MCF 10A (cell line): ENCODE measurements at regions not wholly inside any gene's neighbourhood (a gene's known extent, or its start where the extent isn't known, plus 50 kb on each side); places are given as distances from the start of the nearest gene placed in this dataset.

Experiments
- BruUV-seq: library from RNA; stranded (reverse); fragments of 400-500 nt; replicated peaks from 2 replicates; lab custom pipeline; 2021; lab: Mats Ljungman, UMichigan
- CTCF ChIA-PET: fragments of 300-600 bp; sonication (Branson Sonifier 250); formaldehyde crosslinking; extraction: SDS; loops from one replicate; lab custom pipeline; 2021; ENCODE audit warnings: antibody characterized with exemption, inconsistent platforms; lab: Yijun Ruan, JAX
- POLR2A ChIA-PET: fragments of 300-600, 350-650 bp; sonication (Branson Sonifier 250); formaldehyde crosslinking; extraction: SDS; loops from one replicate; lab custom pipeline; 2020; ENCODE audit warnings: antibody characterized with exemption, inconsistent platforms; lab: Yijun Ruan, JAX
- DNase-seq: peaks from one replicate; pipeline ENCODE4 v3.0.0-alpha.2; 2018; ENCODE audit not compliant: unreplicated experiment
- H3K27ac Mint-ChIP-seq: one replicate; pipeline ENCODE4 v1.8.0; 2022; ENCODE audit warnings: mild to moderate bottlenecking, low read depth, mixed read lengths; ENCODE audit not compliant: unreplicated experiment
- H3K27me3 Mint-ChIP-seq: one replicate; pipeline ENCODE4 v1.8.0; 2022; ENCODE audit warnings: mixed read lengths; ENCODE audit not compliant: insufficient read depth, unreplicated experiment
- H3K36me3 Mint-ChIP-seq: one replicate; pipeline ENCODE4 v1.8.0; 2022; ENCODE audit warnings: mild to moderate bottlenecking, moderate library complexity, mixed read lengths; ENCODE audit not compliant: insufficient read depth, unreplicated experiment
- H3K4me1 Mint-ChIP-seq: one replicate; pipeline ENCODE4 v1.8.0; 2022; ENCODE audit warnings: mixed read lengths; ENCODE audit not compliant: insufficient read depth, unreplicated experiment
- H3K4me3 Mint-ChIP-seq: one replicate; pipeline ENCODE4 v1.8.0; 2022; ENCODE audit warnings: mild to moderate bottlenecking, moderate library complexity, mixed read lengths; ENCODE audit not compliant: unreplicated experiment
- H3K9me3 Mint-ChIP-seq: one replicate; pipeline ENCODE4 v1.8.0; 2022; ENCODE audit warnings: mixed read lengths; ENCODE audit not compliant: unreplicated experiment
- intact Hi-C: fragments of 100-400 bp; cut with micrococcal nuclease; formaldehyde crosslinking; loops from 2 replicates; pipeline ENCODE4 v1.14.1; 2022
- TF ChIP-seq, protein P1 (sequence below): fragments of 200-600 bp; IDR thresholded peaks from one replicate; pipeline ENCODE4 v1.8.0; 2022; ENCODE audit warnings: antibody characterized with exemption, mild to moderate bottlenecking; ENCODE audit not compliant: unreplicated experiment

GRCh38 chr5:18357486-18357885 is 723.2 kb downstream of the TAF11L14 start:
- POLR2A ChIA-PET: no interaction called here

GRCh38 chr5:18366234-18366633 is 732.0 kb downstream of the TAF11L14 start:
- ChIA-PET CTCF (no interaction called here), POLR2A (no interaction called here)
- intact Hi-C loops: no loop called here
- no peak overlapping the region for H3K27ac Mint-ChIP-seq
- no peak overlapping the region for H3K4me3 Mint-ChIP-seq
- TF ChIP-seq, protein P1, sequence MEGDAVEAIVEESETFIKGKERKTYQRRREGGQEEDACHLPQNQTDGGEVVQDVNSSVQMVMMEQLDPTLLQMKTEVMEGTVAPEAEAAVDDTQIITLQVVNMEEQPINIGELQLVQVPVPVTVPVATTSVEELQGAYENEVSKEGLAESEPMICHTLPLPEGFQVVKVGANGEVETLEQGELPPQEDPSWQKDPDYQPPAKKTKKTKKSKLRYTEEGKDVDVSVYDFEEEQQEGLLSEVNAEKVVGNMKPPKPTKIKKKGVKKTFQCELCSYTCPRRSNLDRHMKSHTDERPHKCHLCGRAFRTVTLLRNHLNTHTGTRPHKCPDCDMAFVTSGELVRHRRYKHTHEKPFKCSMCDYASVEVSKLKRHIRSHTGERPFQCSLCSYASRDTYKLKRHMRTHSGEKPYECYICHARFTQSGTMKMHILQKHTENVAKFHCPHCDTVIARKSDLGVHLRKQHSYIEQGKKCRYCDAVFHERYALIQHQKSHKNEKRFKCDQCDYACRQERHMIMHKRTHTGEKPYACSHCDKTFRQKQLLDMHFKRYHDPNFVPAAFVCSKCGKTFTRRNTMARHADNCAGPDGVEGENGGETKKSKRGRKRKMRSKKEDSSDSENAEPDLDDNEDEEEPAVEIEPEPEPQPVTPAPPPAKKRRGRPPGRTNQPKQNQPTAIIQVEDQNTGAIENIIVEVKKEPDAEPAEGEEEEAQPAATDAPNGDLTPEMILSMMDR: no peak
- H3K27me3 Mint-ChIP-seq: no peaks in the 10 kb centered on the region
- H3K4me1 Mint-ChIP-seq: no peaks in the 10 kb centered on the region
- H3K9me3 Mint-ChIP-seq: no peaks in the 10 kb centered on the region
- H3K36me3 Mint-ChIP-seq: no peaks in the 10 kb centered on the region
- BruUV-seq: no TSS peak
- no peak for DNase-seq

More at GRCh38 chr5:18357486-18357885, 723.2 kb downstream of the TAF11L14 start:
- Mint-ChIP-seq H3K27ac (no peak overlapping the region), H3K9me3 (no peaks in the 10 kb centered on the region), H3K36me3 (no peaks in the 10 kb centered on the region), H3K4me3 (no peak overlapping the region), H3K4me1 (no peaks in the 10 kb centered on the region), H3K27me3 (no peaks in the 10 kb centered on the region)
- no peak for DNase-seq
- no TSS peak for BruUV-seq
- TF ChIP-seq, protein P1: no peak
- CTCF ChIA-PET: no interaction called here
- intact Hi-C loops: no loop called here

DNA sequence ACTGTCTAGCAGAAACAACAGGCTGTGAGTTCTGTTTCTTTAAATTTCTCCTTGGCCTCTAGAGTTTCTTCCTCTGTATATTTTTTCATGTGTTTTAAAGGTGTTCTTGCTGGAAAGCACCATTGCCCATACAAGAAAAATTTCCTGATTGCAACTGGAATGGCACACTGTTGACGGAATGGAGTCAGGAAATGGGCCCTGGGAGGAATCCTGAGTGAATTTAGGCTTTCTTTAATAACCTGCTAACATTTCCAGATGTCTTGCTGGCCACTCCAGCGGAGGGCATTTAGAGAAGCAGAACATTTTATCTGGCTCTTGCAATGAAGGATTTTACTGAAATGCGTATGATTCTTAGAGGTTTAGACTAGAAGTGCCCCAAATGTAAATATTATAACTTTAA is 736.3 kb downstream of the TAF11L14 start:
- Mint-ChIP-seq H3K36me3 (no peaks in the 10 kb centered on the region), H3K27me3 (no peaks in the 10 kb centered on the region), H3K4me1 (no peaks in the 10 kb centered on the region), H3K9me3 (peaks cover 7% of the 10 kb centered on the region), H3K4me3 (no peak overlapping the region), H3K27ac (no peak overlapping the region)
- ChIA-PET POLR2A (interaction anchor here (0.7 kb wide), 1 partner anchor 20 kb away, joined by 3 read pairs; no protein-coding TSS in a partner anchor), CTCF (interaction anchor here (1.1 kb wide), 1 partner anchor 329 kb away, joined by 3 read pairs; no protein-coding TSS in a partner anchor)
- no peak for DNase-seq
- intact Hi-C loops: no loop called here
- BruUV-seq: no TSS peak
- TF ChIP-seq, protein P1: no peak

DNA sequence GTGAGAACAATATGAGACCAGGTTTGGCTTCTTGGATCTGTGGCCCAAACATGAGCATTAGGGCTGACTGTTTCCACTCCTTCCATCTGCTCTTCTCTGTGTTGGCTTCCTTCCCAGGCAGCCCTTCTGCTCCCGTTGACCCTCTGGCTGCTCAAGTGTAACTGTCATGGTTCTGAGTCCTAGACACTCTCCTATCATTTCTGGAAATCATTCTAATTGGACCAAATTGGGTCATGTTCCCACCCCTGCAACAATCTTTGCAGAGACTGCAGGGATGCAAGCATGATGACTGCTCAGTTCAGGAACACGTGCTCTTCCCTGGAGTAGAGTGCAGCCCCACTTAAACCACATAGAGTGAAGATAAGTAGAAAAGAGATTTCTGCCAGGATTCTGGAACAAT is 741.4 kb downstream of the TAF11L14 start:
- no peaks in the 10 kb centered on the region for H3K27me3 Mint-ChIP-seq
- intact Hi-C loops: no loop called here
- ChIA-PET POLR2A (no interaction called here), CTCF (no interaction called here)
- no peak overlapping the region for H3K4me3 Mint-ChIP-seq
- TF ChIP-seq, protein P1: no peak
- DNase-seq: no peak
- no peaks in the 10 kb centered on the region for H3K36me3 Mint-ChIP-seq
- BruUV-seq: no TSS peak
- H3K4me1 Mint-ChIP-seq: no peaks in the 10 kb centered on the region
- H3K27ac Mint-ChIP-seq: no peak overlapping the region
- peaks cover 7% of the 10 kb centered on the region for H3K9me3 Mint-ChIP-seq
